ENCODE measurements at regions not wholly inside any gene's neighbourhood (a gene's known extent, or its start where the extent isn't known, plus 50 kb on each side); places are given as distances from the start of the nearest gene placed in this dataset.

- no peak for ATAC-seq
- no peaks in the 10 kb centered on the region for H3K9me3 ChIP-seq
- no peak overlapping the region for H3K27ac ChIP-seq
- no peaks in the 10 kb centered on the region for H3K4me1 ChIP-seq
- H3K27me3 ChIP-seq: peaks cover 0 to 9% (median 0%) of the 10 kb centered on the region in 4 donors
- no peaks in the 10 kb centered on the region for H3K36me3 ChIP-seq
- H3K4me3 ChIP-seq: no peak overlapping the region
- intact Hi-C loops (cut with DNase I): no loop called here
- WGBS, 2 donors: 10 to 16% methylated on average over 8 of the region's 8 CpGs
- no peak for DNase-seq
- no peak for FAIRE-seq
- no peak for TF ChIP-seq CTCF (IDR thresholded peaks at IDR 0.05)
These were observed 774.5 kb upstream of the RBFOX1 start for GRCh38 chr16:6558126-6558525.

- DNase-seq: no peak
- FAIRE-seq: no peak
- no peaks in the 10 kb centered on the region for H3K9me3 ChIP-seq
- H3K36me3 ChIP-seq: no peaks in the 10 kb centered on the region
- no peak for ATAC-seq
- peaks cover 0 to 9% (median 0%) of the 10 kb centered on the region in 4 donors for H3K27me3 ChIP-seq
- no peaks in the 10 kb centered on the region for H3K4me1 ChIP-seq
- intact Hi-C loops (cut with DNase I): no loop called here
- 47 to 57% methylated on average over 11 of the region's 11 CpGs for WGBS, 2 donors
- H3K4me3 ChIP-seq: no peak overlapping the region
- no peak for TF ChIP-seq CTCF (IDR thresholded peaks at IDR 0.05)
- H3K27ac ChIP-seq: no peak overlapping the region
These were observed 775.2 kb upstream of the RBFOX1 start for GRCh38 chr16:6557353-6558023.

GRCh38 chr16:6549415-6549814, 783.2 kb upstream of the RBFOX1 start:
- no peak for DNase-seq
- Histone ChIP-seq H3K36me3 (no peaks in the 10 kb centered on the region), H3K9me3 (no peaks in the 10 kb centered on the region), H3K4me1 (no peaks in the 10 kb centered on the region), H3K4me3 (no peak overlapping the region), H3K27me3 (peaks cover 0 to 7% (median 0%) of the 10 kb centered on the region in 4 donors), H3K27ac (no peak overlapping the region)
- 50 to 55% methylated on average over 1 of the region's 1 CpG for WGBS, 2 donors
- TF ChIP-seq CTCF (IDR thresholded peaks at IDR 0.05): no peak
- no peak for FAIRE-seq
- intact Hi-C loops (cut with DNase I): no loop called here
- no peak for ATAC-seq

GRCh38 chr16:6548507-6548906, 784.1 kb upstream of the RBFOX1 start:
- Histone ChIP-seq H3K9me3 (no peaks in the 10 kb centered on the region), H3K4me1 (no peaks in the 10 kb centered on the region), H3K4me3 (no peak overlapping the region), H3K27ac (no peak overlapping the region), H3K36me3 (no peaks in the 10 kb centered on the region), H3K27me3 (peaks cover 0 to 7% (median 0%) of the 10 kb centered on the region in 4 donors)
- DNase-seq: no peak
- no peak for TF ChIP-seq CTCF (IDR thresholded peaks at IDR 0.05)
- WGBS, 2 donors: 73 to 84% methylated on average over 11 of the region's 11 CpGs
- intact Hi-C loops (cut with DNase I): no loop called here
- ATAC-seq: no peak
- no peak for FAIRE-seq

- Histone ChIP-seq H3K9me3 (no peaks in the 10 kb centered on the region), H3K4me1 (no peaks in the 10 kb centered on the region), H3K36me3 (no peaks in the 10 kb centered on the region), H3K27me3 (peaks cover 0 to 7% (median 0%) of the 10 kb centered on the region in 4 donors), H3K27ac (no peak overlapping the region), H3K4me3 (no peak overlapping the region)
- no peak for TF ChIP-seq CTCF (IDR thresholded peaks at IDR 0.05)
- DNase-seq (no peak), ATAC-seq (no peak), FAIRE-seq (no peak)
- 29 to 33% methylated on average over 3 of the region's 3 CpGs for WGBS, 2 donors
- intact Hi-C loops (cut with DNase I): no loop called here
These were observed 785.5 kb upstream of the RBFOX1 start for GRCh38 chr16:6547131-6547530.
